Skin of body (tissue), 1 donor: ENCODE measurements at regions not wholly inside any gene's neighbourhood (a gene's known extent, or its start where the extent isn't known, plus 50 kb on each side); places are given as distances from the start of the nearest gene placed in this dataset.
"Not testable (repeated sequence)": the region's sequence is repeated elsewhere in the genome, so short reads cannot be mapped to it uniquely, and the experiment has no call there.

Experiments used
- DNase-seq: peaks from one replicate; lab custom pipeline; 2025; lab: John Stamatoyannopoulos, UW

DNA sequence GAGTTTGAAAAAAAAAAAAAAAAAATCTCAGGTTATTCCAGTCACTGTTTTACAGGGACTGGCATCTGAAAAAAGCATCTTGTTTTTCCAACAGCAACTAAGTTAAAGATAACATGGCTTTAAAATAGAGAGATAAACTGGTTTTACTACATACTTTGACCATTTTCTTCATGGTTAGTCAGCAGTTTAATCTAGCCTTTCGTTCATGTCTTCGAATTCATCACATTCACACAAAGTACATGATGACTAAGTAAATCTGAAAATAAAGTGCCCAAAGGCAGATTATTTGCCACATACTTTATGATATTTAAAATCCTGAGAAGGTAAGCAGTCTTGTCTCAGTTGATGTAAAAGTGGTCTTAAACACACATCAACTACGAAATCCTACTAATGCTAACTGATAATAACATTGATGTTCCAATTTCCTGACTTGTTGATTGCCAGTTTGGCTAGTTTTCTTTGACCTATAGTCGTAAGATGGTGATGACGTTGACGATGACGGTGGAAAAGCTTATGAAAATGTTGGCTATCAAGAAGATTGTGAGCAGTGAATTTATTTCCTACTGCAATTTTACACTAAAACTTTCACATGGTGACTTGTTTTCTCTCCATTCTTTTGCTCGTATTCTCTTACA lies 540.5 kb upstream of the BOD1L1 start:
- DNase-seq: no peak

DNA sequence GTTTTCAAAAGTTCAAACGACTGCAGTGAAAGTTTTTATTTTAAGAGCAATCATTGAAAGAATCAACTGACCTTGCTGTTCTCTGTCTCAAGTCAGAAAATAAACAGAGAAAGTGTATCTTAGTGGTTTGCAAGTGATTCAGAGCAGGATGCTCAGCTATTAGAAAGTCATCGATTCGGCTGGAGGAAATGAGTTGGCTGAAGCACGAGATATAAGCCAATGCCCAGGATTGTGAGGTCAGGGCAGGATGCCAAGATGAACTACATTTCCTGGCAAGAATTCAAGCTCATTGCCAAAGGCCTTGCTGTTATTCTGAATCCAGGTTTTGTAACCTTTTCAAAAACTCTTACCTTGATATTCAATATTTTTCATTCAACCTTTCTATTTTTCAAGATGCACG lies 541.4 kb upstream of the BOD1L1 start:
- DNase-seq: no peak

DNA sequence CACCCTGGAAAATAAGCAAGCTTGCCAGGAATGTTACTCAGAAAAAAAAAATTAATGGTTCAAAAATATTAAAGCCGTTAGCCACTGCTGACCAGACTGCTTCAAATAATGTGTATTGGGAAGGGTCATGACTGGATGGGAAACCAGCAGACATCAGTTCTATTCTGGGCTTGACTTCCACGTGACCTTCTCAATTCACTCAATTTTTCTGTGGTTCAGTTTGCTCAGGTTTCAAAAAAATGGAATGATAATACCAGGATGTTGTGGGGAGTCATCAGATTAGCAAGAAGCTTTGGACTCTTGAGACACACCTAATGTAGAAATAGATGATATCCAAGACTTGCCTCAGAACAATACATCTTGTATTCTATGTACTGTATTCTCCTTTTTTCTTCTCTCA lies 541.9 kb upstream of the BOD1L1 start:
- DNase-seq: no peak

DNA sequence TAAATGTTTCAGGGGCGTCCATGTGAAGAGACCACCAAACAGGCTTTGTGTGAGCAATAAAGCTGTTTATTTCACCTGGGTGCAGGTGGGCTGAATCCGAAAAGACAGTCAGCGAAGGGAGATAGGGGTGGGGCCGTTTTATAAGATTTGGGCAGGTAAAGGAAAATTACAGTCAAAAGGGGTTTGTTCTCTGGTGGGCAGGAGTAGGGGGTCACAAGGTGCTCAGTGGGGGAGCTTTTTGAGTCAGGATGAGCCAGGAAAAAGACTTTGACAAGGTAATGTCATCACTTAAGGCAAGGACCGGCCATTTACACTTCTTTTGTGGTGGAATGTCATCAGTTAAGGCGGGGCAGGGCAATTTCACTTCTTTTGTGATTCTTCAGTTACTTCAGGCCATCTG lies 542.4 kb upstream of the BOD1L1 start:
- DNase-seq: not testable (repeated sequence)

DNA sequence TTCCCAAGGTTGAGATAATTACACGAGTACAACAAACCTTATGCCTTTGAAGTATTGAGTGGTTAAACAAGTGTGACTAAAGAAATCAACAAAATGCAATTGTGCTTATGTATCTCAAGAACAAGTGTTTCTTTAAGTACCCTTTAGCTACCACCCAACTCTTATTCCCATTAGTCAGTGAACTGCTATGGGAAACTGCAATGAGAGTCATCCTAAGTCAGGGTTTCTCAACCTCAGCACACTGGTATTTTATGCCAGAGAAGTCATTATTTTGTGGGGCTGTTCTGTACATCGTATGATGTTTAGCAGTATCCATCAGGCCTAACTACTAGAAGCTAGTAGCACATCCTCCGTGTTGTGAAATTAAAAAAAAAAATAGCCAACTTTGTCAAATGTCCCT lies 549.1 kb upstream of the BOD1L1 start:
- no peak for DNase-seq

DNA sequence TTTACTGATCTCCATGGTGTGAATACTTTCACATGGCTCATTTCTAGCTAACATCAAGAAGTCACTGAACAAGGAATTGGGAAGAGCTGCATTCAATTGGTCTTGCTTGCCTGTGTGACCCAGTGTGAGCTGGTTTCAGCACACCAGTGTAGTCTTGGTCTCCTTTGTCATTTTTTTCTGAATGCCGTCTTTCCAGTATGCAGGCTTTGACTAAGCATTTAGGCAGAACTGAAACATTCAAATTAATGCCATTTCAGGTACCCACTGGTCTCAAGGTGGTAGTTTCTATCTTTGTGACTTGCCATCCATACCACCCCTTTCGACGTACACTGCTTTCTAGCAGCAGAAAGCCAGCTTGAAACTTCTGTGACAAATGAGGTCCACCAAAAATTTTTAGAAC lies 550.5 kb upstream of the BOD1L1 start:
- no peak for DNase-seq

DNA sequence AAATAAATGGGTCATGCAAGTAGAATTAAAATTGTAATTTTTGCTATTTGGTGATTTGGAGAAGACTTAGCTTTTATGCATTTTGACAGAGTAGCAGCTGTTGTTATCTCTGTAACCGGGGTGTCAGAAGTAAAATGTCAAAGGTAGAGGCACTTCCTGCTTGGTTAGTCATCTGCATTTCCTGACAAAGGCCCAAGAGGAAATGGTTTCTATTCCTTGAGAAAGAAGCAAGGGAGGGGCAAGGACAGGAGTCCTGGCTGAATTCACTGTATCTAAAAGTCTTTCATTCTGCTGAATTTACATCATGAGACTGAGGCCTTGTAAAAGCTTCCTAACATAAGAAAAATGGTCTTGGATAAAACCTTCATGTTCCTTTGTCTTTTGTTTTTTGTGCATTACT lies 550.9 kb upstream of the BOD1L1 start:
- DNase-seq: no peak

DNA sequence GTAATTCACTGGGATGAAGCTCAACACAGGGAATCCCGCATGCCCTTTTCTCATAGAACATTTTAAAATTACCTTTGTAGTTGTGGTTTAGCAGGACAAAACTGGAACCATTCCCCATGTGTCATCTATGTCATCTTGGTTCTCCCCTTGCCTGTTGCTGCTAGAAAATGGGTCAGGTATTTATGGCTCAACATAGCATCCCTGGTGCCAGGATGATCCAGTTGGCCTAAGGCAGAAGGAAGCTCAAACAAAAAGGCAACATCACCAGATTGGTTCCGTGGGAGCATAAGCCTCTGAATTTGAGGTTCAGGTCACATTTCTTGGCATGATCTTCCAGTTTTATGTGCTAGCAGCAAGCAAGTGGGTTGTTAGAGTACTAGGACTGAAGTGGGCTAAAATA lies 552.6 kb upstream of the BOD1L1 start:
- DNase-seq: no peak

DNA sequence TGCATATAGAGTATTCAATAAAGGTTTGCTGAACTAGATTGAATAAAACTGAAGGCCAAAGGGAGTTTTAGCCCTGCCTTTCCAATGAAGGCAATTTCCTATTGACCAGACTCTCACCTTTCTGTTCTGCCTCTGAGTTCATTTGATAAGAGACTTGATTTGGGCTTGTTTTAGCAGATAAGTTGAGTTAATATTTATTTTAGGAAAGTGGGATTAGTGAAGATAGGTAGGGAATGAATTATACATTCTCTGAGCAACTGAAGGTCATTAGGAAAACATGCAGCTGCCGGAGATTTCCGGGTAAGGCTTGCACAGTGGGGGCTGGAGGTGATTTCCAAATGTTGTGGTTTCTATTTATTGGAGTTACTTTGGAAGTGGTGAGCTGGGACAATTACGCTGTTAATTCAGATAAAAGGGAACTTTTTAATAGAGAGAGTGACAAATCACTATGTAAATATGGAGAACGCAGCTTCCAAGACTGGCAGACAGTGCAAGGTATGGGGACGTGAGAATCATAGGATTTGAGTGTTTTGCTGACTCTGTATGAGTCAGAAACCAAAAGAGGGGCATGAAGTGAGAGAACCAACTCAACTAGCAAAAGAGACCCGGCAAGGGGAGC lies 553.6 kb upstream of the BOD1L1 start:
- DNase-seq: no peak

DNA sequence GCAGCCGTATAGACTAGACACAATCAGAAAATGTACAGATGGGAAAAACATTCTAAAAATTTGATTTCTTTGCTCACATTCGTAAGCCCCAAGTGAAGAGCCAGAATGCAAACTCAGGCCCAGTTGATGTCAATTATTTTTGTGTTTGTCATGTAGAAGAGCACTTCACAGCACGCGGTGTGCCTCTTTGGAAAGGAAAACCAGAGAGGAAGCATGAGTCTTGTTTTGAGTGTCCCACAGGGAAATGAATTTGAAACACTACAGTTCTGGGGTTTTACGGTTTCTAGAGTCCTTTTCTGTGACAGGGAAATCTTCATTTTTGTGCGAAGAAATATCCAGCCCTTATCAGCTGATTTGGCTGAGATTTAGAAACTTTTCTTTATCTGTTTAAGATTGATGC lies 554.6 kb upstream of the BOD1L1 start:
- no peak for DNase-seq

DNA sequence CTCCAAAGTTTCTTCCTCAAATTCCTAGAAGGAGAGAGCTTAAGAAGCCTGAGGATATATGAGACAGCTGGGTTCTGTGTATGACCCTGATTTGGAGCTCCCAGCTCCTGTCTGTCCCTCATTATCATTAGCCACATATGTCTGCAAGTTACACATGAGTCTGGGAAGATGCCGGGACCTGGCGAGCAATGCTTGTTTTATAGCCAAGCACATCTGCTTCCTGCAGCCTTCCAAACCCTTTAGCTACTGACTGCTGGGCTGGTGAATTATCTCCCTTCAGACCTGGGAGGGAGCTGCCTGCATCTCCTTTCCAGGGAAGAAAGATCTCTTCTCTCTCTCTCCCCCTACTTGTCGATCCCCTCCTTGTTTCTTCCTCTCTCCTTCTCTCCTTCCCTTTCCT lies 556.7 kb upstream of the BOD1L1 start:
- DNase-seq: peak; percentile 74

DNA sequence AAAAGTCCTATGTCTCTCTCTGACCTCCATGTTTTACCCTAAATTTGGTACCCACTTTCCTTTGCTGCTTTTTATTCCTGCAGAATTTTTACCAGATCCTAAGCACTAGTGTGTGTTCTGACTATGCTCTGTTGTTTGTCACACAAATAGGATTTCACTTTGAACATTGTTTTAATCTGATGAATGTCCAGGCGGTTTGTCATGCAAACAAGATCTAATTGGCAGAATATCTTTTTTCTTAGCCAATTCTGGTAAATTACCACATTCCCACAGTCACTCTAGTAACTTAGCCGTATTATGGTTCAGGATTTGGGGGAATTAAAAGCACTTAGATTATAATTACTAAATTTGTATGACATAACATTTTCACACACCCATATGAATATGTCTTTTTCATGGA lies 557.2 kb upstream of the BOD1L1 start:
- DNase-seq: no peak

DNA sequence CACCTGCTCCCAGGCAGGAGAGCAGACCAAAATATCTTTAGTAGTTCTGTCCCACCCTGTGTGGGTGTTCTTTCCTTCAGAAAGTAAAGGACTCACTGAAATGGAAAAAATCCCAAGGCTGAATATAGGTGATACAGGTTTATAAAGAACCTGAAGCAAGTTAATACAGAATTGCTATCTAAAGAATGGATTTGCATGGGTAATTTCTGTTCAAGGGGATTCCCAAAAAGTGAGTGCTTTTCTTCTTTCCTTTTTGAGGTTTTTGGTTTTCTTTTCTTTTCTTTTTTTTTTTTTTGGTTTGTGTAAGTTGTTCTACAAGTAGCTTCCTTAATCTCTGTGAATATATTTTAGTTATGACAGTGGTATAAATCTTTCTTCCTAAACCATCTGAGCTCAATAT lies 560.7 kb upstream of the BOD1L1 start:
- DNase-seq: no peak

DNA sequence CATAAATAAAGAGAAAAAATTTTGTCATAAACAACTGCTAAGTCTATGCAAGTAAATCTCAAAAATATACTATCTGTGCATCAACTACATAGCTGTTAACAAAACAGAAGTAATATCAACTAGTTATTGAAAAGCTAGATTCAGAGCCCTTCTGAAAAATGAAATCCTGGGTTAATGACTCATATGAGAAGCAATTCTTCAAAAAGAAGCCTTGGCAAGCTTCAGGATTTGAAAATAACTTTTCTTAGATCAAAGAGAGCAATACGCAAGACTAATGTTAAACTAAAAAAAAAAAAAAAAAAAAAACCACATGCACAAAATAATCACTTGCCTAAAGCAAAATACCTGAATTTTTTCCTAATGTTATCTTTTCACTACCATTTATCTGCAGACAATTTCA lies 566.1 kb upstream of the BOD1L1 start:
- no peak for DNase-seq

DNA sequence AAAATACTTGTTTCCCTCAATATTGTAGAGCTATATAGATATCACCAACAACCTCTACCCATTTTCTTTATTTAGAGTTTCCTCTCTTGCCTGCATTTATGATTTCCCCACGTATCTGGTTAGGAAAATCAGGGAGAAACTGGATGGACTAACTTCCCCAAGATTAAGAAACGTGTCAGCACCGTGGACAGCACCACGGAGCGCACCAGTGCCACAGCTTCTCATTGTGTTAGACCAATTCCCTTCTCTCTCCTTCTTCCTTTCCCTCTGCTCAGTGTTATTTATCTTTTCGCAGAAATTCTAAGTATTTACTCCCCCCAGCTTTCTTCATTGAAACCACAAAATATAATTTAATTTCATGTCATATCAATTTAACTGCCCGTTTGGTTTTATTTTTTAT lies 568.6 kb upstream of the BOD1L1 start:
- DNase-seq: no peak

DNA sequence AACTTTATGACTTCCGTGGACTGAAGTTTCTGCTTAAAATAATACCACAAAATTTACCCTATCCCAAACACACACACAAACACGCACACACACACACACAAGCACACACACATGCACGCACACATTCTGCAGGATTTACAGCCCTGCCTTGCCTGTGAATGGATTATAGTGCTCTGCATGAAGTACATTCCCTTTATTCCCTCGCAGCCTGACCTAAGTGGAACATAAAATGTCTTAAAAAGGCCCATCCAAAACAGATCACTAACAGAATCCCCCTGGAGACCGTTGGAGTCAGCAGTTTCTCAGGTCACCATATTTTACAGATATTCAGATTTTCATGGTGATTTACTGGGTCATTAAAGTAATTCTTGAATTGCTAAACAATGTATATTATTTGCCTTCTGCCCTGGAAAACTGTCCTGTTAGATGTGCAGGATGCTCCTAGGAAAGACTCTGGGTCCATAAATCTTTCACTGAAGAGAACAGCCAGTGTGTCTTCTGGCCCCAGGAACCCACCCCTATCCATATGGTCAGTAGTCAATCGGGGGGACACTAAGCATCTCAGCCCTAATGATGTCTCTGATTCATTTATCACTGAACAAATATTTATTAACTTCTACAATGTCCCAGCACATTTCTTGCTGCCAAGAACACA lies 587.7 kb upstream of the BOD1L1 start:
- no peak for DNase-seq

DNA sequence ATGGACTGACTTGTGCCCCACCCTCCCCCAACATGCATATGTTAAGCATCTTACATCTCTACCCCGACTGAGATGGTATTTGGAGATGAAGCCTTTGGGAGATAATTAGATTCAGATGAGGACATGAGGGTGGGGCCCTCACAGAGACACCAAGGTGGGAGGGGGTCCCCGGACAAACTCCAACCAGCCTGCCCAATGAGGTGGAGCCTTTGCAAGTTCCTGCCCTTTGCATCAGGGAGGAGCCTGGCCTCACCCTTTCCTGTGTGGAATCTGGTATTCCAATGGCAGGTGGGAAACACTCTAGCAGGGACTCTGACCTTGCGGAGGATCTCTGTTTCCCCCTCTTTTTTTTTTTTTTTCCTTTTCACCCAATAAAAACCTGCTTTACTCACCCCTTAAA lies 589.9 kb upstream of the BOD1L1 start:
- no peak for DNase-seq

DNA sequence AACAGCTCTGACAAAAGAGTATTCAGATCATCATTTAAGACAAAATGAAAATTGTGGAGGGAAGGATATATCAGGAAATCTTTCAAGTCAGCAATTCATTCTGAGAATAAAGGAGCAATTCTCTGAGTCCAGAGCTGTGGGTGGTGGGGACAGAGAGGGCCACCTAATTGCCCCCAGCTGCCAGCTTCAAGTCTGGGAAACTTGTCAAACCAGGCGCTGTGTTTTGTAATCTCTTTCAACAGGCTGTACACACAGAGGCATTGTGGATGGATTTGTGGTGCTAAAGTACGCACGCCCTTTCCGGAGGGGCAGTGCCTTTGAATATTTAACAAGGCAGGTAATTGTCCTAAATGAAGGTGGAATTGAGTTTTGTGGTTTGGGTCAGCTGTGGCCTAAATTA lies 591.1 kb upstream of the BOD1L1 start:
- DNase-seq: no peak

DNA sequence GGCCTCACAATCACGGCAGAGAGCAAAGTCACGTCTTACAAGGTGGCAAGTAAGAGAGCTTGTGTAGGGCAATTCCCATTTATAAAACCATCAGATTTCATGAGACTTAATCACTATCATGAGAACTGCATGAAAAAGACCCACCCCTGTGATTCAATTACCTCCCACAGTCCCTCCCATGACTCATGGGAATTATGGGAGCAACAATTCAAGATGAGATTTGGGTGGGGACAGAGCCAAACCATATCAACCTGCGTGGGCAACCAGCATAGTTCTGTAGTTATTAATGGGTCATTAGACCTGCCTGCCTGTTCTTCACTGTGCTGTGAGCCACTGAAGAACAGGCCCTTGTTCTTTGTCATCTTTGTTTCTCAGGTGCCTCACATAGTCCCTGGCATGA lies 593.7 kb upstream of the BOD1L1 start:
- DNase-seq: no peak

DNA sequence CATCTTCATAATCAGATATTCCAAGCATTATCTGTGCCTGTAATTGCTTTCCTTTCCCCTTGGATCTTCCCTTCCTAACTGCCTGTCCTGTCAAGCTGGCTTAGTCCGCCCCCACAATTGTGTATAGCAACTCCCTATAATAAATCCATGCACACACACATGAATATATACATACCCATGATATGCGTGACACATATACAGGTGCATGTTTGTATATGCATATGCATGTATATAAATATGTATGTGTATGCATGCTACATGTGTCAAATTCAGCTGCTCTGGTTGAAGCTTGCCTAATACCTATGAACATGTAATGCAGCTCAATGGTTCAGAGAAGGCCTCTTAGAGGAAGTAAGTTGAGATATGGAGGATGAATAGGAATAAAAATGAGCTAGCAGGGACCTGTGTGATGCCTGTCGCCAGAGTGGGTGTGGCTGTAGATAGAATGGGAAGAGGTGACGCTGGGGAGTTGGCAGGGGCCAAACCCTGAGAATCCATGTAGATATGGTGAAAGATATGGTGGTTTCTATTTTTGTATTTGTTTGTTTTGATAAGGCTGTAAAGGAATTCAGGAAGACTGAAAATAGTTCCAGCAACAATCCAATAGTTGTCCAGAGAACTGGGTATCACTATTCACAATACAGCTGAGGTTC lies 595.0 kb upstream of the BOD1L1 start:
- DNase-seq: no peak

DNA sequence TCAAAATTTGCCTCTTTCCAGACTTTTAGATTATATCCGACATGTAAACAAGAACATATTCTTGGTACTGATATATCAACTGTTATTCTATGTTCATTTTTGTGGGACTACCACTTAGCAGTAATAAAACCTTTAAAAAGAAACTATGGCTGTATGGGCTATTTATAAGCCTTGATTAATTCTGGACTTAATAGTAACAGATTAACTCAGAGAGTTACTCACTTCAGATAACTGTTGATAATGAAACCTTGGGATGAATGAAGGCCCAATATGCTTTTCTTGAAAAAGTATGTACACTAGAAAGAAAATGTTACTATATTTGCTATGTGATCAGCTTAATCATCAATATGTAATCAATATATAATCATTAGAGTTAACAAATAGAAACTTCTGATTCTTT lies 595.9 kb upstream of the BOD1L1 start:
- no peak for DNase-seq

DNA sequence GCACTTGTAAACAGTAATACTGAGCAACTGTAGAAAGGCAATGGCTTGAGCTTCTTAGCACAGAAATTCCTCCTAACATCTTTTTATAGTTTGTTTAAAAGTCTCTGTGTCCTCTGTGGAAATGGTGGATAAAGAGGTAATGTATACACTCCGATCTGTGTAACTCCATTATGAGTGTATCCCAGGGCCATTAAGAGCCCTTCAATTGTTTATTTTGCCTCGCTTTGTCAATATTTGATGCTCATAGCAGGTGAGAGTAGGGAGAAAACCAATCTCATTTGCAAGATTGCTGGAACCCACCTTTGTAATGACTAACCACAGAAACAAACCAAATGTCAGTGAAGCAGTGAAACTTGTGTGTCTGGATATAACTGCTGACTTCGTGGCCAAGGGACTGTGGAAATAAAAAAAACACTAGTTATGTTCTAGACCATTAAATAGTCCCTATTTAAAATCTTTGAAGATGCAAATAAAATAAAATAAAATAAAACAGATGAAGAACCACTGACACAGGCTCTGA lies 598.2 kb upstream of the BOD1L1 start:
- no peak for DNase-seq

DNA sequence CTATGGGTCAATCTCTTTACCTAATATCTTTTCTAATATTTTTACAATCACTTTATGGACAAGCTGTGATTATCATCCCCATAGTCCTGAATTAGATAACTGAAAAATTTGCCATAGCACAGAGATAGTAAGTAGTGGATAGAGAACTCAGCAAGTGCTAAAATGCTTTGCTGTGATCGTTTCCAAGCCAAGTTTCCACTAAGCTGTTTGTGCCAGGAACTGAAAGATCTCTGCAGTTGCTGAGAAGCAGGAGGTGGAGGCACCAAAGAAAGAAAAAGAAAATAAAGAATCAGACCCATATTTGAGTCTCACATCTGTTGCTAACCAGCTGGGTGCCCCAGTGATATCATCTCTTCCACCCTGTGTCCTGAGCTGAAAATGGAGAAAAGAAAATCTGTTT lies 605.6 kb upstream of the BOD1L1 start:
- no peak for DNase-seq
